Liver (tissue), 8 donors: ENCODE measurements at regions not wholly inside any gene's neighbourhood (a gene's known extent, or its start where the extent isn't known, plus 50 kb on each side); places are given as distances from the start of the nearest gene placed in this dataset.
"Not testable (repeated sequence)": the region's sequence is repeated elsewhere in the genome, so short reads cannot be mapped to it uniquely, and the experiment has no call there.

ENCODE experiments used
- DNase-seq: peaks from one replicate; pipeline ENCODE4 v3.0.0-alpha.2; 2017; ENCODE audit warnings: low spot score
- H3K27ac ChIP-seq, 2 donors: one replicate each; pipeline ENCODE4 v1.7.0; 2013; ENCODE audit warnings: inconsistent platforms in 2 of 2, low read length in 2 of 2, control low read depth in 1 of 2, low read depth in 1 of 2, mild to moderate bottlenecking in 1 of 2
- H3K27me3 ChIP-seq, 4 donors: one replicate each; pipeline versions ENCODE4 v1.6.1 to v1.7.0; 2013; ENCODE audit warnings: low read length in 3 of 4, inconsistent platforms in 1 of 4, mild to moderate bottlenecking in 1 of 4, moderate library complexity in 1 of 4; ENCODE audit not compliant: control insufficient read depth in 4 of 4, insufficient read depth in 4 of 4
- H3K36me3 ChIP-seq, 4 donors: one replicate each; pipeline versions ENCODE4 v1.6.1 to v1.7.0; 2013; ENCODE audit warnings: low read length in 3 of 4, mild to moderate bottlenecking in 3 of 4, low read depth in 1 of 4, moderate library complexity in 1 of 4; ENCODE audit not compliant: control insufficient read depth in 4 of 4, insufficient read depth in 3 of 4
- H3K4me1 ChIP-seq, 4 donors: one replicate each; pipeline versions ENCODE4 v1.6.1 to v1.7.0; 2013; ENCODE audit warnings: low read length in 3 of 4, mild to moderate bottlenecking in 3 of 4, moderate library complexity in 1 of 4; ENCODE audit not compliant: control insufficient read depth in 4 of 4, insufficient read depth in 4 of 4
- H3K4me3 ChIP-seq, 3 donors: one replicate each; pipeline versions ENCODE4 v1.6.1 to v1.7.0; 2013; ENCODE audit warnings: low read length in 3 of 3, control low read depth in 1 of 3, low read depth in 1 of 3, mild to moderate bottlenecking in 1 of 3
- H3K9ac ChIP-seq, 2 donors: one replicate each; pipeline ENCODE4 v1.7.0; 2013; ENCODE audit warnings: low read length in 2 of 2, mild to moderate bottlenecking in 2 of 2, moderate library complexity in 2 of 2, control low read depth in 1 of 2, low read depth in 1 of 2
- H3K9me3 ChIP-seq, 4 donors: one replicate each; pipeline versions ENCODE4 v1.6.1 to v1.7.0; 2013; ENCODE audit warnings: low read length in 3 of 4; ENCODE audit not compliant: control insufficient read depth in 4 of 4
- EGR1 ChIP-seq, 2 donors: IDR thresholded peaks; 2 replicates each; pipeline ENCODE4 v1.6.1; 2016 to 2018; ENCODE audit warnings: antibody characterized with exemption in 2 of 2, low read depth in 2 of 2
- FOXA1 ChIP-seq: IDR thresholded peaks from 2 replicates; pipeline ENCODE4 v1.6.1; 2016; ENCODE audit warnings: antibody characterized with exemption
- FOXA2 ChIP-seq: IDR thresholded peaks from 2 replicates; pipeline ENCODE4 v1.6.1; 2016; ENCODE audit warnings: antibody characterized with exemption
- GABPA ChIP-seq, 2 donors: IDR thresholded peaks in 1 of 2; conservative IDR thresholded peaks in 1 of 2; 2 replicates each; pipeline ENCODE4 v1.6.1; 2016; ENCODE audit warnings: antibody characterized with exemption in 2 of 2, mild to moderate bottlenecking in 1 of 2, moderate library complexity in 1 of 2
- HNF4A ChIP-seq, 2 donors: conservative IDR thresholded peaks; 2 replicates each; pipeline ENCODE4 v1.6.1; 2016; ENCODE audit warnings: antibody characterized with exemption in 2 of 2, mild to moderate bottlenecking in 2 of 2
- HNF4G ChIP-seq: IDR thresholded peaks from 2 replicates; pipeline ENCODE4 v1.6.1; 2016; ENCODE audit warnings: antibody characterized with exemption
- JUND ChIP-seq, 2 donors: IDR thresholded peaks; 2 replicates each; pipeline ENCODE4 v1.6.1; 2016; ENCODE audit warnings: antibody characterized with exemption in 2 of 2
- NR2F2 ChIP-seq: IDR thresholded peaks from 2 replicates; pipeline ENCODE4 v1.6.1; 2016; ENCODE audit warnings: antibody characterized with exemption
- RAD21 ChIP-seq, 2 donors: IDR thresholded peaks; 2 replicates each; pipeline ENCODE4 v1.6.1; 2016; ENCODE audit warnings: antibody characterized with exemption in 2 of 2, mild to moderate bottlenecking in 2 of 2
- RXRA ChIP-seq, 2 donors: IDR thresholded peaks; 2 replicates each; pipeline ENCODE4 v1.6.1; 2017 to 2018; ENCODE audit warnings: antibody characterized with exemption in 2 of 2, mild to moderate bottlenecking in 1 of 2
- SP1 ChIP-seq: IDR thresholded peaks from 2 replicates; pipeline ENCODE4 v1.6.1; 2018; ENCODE audit warnings: antibody characterized with exemption, mild to moderate bottlenecking
- YY1 ChIP-seq: IDR thresholded peaks from 2 replicates; pipeline ENCODE4 v1.6.1; 2016; ENCODE audit warnings: antibody characterized with exemption, mild to moderate bottlenecking
- WGBS: extraction: QIAGEN DNeasy Blood & Tissue Kit; methylation state at CpG from one replicate; pipeline ENCODE4 v1.1.7; 2013; 5-methylcytosine and 5-hydroxymethylcytosine counted together
- TF ChIP-seq, protein P1 (sequence below): fragments of 150-350 bp; IDR thresholded peaks from 2 replicates; pipeline ENCODE4 v1.5.1; 2017; ENCODE audit warnings: improper control_type of control experiment, low read depth, low read length; ENCODE audit not compliant: missing input control
- TF ChIP-seq, protein P2 (sequence below): IDR thresholded peaks from 2 replicates; pipeline ENCODE4 v1.6.1; 2016; ENCODE audit warnings: antibody characterized with exemption
- TF ChIP-seq, protein P3 (sequence below): IDR thresholded peaks from 2 replicates; pipeline ENCODE4 v1.6.1; 2016; ENCODE audit warnings: antibody characterized with exemption
- donor health status: healthy.
- donor health status: healthy.
- donor health status: healthy.
- donor health status: healthy.
- donor health status: healthy.

DNA sequence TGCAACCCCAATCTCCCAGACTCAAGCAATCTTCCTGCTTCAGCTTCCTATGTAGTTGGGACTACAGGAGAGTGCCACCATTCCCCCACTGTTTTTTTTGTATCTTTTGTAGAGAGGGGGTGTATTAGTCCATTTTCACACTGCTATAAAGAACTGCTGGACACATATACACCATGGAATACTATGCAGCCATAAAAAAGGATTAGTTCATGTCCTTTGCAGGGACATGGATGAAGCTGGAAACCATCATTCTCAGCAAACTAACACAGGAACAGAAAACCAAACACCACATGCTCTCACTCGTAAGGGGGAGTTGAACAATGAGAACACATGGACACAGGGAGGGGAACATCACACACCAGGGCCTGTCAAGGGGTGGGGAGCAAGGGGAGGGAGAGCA, 58.1 kb upstream of the HMGB1 start:
- not testable (repeated sequence) for H3K36me3 ChIP-seq, H3K9me3 ChIP-seq, H3K27ac ChIP-seq, H3K27me3 ChIP-seq, H3K4me3 ChIP-seq, H3K4me1 ChIP-seq, H3K9ac ChIP-seq, DNase-seq
- WGBS, result 98% methylated on average over 1 of the region's 1 CpG

DNA sequence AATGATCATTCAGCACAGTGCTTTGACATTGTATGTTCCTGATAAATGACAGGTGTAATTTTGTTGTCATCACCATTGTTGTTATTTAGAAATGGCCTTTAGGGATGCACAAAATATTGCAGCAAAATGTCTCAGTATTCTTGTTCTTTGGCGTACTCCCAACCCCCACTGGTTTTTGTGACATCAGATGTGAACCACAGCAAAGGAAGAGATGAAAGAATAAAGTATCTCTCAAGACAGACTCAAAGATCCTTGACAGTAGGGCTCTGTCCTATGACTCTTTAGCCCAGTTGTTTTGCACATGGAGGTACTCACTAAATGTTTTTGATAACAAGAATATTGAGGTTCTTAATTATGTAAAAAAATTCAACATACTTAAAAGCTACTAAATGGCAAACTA, 59.5 kb upstream of the HMGB1 start:
- not testable (repeated sequence) for H3K9ac ChIP-seq, H3K27ac ChIP-seq, DNase-seq, H3K9me3 ChIP-seq, H3K4me1 ChIP-seq, H3K27me3 ChIP-seq, H3K4me3 ChIP-seq, H3K36me3 ChIP-seq
- WGBS, result 6% methylated on average over 1 of the region's 1 CpG

DNA sequence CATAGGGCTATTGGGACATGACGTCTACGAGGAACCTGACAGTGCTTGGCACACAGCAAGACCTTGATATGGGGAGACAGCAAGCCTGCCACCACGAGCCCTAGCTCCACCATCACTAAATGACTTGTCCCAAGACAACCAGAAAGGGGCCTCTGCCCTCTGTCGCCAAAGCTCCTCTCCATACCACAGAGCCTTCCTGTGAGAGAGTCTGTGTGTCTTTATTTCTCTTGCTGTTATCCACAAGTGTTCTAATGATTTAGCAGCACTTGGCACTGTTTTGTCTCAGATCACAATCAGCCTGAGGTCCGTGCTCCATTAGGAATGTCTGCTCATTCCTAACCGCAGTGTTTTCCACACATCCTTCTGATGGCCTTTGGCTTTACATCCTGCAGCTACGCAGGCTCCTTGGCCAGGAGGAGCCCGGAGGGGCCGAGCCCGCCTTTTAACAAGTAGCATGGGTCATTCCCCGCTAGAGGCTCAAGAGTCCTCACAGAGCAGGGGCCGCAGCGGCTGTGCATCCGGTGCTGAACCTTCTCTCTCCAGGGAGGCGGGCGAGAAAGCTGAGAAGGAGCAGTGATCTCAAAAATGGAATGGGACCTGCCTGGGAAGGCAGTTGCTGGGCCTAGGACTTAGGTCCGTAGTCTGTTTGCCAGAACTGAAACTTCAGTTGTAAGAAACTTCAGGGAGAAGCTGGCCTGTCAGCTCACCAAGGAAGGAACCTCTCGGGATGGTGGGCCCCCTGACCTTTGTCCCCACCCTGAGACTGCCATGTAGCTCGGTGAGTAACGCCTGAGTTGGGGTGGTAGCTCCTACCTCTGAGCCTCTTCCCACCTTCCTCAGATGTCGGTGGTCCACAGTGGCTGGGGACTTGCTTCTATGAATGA, 61.1 kb upstream of the HMGB1 start:
- no peak overlapping the region for H3K27ac ChIP-seq
- TF ChIP-seq RAD21 (IDR thresholded peaks at IDR 0.05) (no peak), EGR1 (IDR thresholded peaks at IDR 0.05; ENCODE audit: low read depth in 2 of 2) (no peak), FOXA1 (no peak), SP1 (no peak), HNF4G (no peak), RXRA (IDR thresholded peaks at IDR 0.05) (no peak), YY1 (no peak), HNF4A (conservative IDR thresholded peaks at IDR 0.05) (no peak)
- TF ChIP-seq, protein P1, sequence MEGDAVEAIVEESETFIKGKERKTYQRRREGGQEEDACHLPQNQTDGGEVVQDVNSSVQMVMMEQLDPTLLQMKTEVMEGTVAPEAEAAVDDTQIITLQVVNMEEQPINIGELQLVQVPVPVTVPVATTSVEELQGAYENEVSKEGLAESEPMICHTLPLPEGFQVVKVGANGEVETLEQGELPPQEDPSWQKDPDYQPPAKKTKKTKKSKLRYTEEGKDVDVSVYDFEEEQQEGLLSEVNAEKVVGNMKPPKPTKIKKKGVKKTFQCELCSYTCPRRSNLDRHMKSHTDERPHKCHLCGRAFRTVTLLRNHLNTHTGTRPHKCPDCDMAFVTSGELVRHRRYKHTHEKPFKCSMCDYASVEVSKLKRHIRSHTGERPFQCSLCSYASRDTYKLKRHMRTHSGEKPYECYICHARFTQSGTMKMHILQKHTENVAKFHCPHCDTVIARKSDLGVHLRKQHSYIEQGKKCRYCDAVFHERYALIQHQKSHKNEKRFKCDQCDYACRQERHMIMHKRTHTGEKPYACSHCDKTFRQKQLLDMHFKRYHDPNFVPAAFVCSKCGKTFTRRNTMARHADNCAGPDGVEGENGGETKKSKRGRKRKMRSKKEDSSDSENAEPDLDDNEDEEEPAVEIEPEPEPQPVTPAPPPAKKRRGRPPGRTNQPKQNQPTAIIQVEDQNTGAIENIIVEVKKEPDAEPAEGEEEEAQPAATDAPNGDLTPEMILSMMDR, result no peak
- 88% methylated on average over 21 of the region's 21 CpGs for WGBS
- no peaks in the 10 kb centered on the region for H3K9me3 ChIP-seq
- DNase-seq, result no peak
- H3K4me1 ChIP-seq, result no peaks in the 10 kb centered on the region
- H3K36me3 ChIP-seq, result no peaks in the 10 kb centered on the region
- no peak overlapping the region for H3K9ac ChIP-seq
- no peak overlapping the region for H3K4me3 ChIP-seq
- H3K27me3 ChIP-seq, result no peaks in the 10 kb centered on the region

DNA sequence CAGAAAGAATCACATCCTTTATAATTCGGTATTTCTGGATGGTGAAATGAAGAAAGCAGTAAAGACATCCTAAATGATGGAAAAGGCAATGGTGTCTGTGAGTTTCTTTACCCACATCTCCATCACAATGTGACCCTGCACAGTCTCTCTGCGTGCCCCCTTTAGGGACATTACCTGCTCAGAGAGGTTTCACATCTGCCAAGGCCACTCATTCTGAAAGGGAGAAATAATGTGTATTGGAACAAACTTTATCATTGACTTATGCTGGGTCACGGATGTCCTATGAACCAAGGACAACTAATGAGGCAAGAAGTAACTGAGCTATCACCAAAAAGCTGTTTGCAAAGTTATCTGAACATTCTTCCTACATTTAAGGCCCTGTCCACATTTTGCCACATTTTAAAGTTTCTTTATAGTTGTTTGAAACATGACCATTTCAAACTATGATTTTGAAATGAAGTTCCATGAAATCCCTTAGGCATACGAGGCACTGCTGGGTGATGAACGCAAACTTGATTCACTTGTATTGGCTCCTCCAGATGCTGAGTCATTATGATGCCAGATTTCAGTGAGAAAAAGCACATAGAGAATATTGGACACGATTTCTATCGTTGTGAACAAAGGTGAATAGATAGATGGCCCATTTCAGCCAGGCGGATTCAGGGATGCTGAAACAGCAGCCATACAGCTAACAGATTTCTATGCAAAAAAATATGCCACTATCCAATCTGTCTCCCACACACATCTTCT, 63.5 kb upstream of the HMGB1 start:
- WGBS, result 92% methylated on average over 8 of the region's 8 CpGs
- Histone ChIP-seq H3K9ac (no peak overlapping the region), H3K4me3 (no peak overlapping the region), H3K4me1 (no peaks in the 10 kb centered on the region), H3K9me3 (no peaks in the 10 kb centered on the region), H3K36me3 (no peaks in the 10 kb centered on the region), H3K27ac (no peak overlapping the region), H3K27me3 (no peaks in the 10 kb centered on the region)
- no peak for DNase-seq
- no peak for TF ChIP-seq RXRA (IDR thresholded peaks at IDR 0.05)
- no peak for TF ChIP-seq SP1
- no peak for TF ChIP-seq FOXA1
- TF ChIP-seq EGR1 (IDR thresholded peaks at IDR 0.05; ENCODE audit: low read depth in 2 of 2), result no peak
- TF ChIP-seq NR2F2, result no peak
- TF ChIP-seq, protein P2, sequence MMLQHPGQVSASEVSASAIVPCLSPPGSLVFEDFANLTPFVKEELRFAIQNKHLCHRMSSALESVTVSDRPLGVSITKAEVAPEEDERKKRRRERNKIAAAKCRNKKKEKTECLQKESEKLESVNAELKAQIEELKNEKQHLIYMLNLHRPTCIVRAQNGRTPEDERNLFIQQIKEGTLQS, result no peak
- TF ChIP-seq JUND (IDR thresholded peaks at IDR 0.05), result no peak
- no peak for TF ChIP-seq YY1
- TF ChIP-seq, protein P3, sequence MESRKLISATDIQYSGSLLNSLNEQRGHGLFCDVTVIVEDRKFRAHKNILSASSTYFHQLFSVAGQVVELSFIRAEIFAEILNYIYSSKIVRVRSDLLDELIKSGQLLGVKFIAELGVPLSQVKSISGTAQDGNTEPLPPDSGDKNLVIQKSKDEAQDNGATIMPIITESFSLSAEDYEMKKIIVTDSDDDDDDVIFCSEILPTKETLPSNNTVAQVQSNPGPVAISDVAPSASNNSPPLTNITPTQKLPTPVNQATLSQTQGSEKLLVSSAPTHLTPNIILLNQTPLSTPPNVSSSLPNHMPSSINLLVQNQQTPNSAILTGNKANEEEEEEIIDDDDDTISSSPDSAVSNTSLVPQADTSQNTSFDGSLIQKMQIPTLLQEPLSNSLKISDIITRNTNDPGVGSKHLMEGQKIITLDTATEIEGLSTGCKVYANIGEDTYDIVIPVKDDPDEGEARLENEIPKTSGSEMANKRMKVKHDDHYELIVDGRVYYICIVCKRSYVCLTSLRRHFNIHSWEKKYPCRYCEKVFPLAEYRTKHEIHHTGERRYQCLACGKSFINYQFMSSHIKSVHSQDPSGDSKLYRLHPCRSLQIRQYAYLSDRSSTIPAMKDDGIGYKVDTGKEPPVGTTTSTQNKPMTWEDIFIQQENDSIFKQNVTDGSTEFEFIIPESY, result no peak
- TF ChIP-seq, protein P1, result no peak
- TF ChIP-seq HNF4A (conservative IDR thresholded peaks at IDR 0.05), result no peak
- TF ChIP-seq FOXA2, result no peak
- no peak for TF ChIP-seq GABPA (IDR thresholded peaks at IDR 0.05 in 1 of 2, conservative IDR thresholded peaks at IDR 0.05 in 1 of 2)
